Vagina (tissue), 2 donors: ENCODE measurements at regions not wholly inside any gene's neighbourhood (a gene's known extent, or its start where the extent isn't known, plus 50 kb on each side); places are given as distances from the start of the nearest gene placed in this dataset.
"Not testable (repeated sequence)": the region's sequence is repeated elsewhere in the genome, so short reads cannot be mapped to it uniquely, and the experiment has no call there.

Experiments
- CTCF ChIP-seq, 3 experiments: fragments of 450-650 bp in 2 of 3; fragments of 200-600 bp in 1 of 3; sonication (generic) in 1 of 3; IDR thresholded peaks; one replicate each; pipeline ENCODE4 v1.5.1; 2017 to 2019; ENCODE audit warnings: antibody characterized with exemption in 3 of 3, mild to moderate bottlenecking in 2 of 3, moderate library complexity in 2 of 3
- POLR2A ChIP-seq, 2 donors: fragments of 450-650 bp; IDR thresholded peaks; one replicate each; pipeline ENCODE4 v1.6.1; 2017; ENCODE audit warnings: antibody characterized with exemption in 2 of 2, mild to moderate bottlenecking in 2 of 2, moderate library complexity in 2 of 2
- POLR2AphosphoS5 ChIP-seq, 2 donors: sonication (generic); formaldehyde crosslinking; IDR thresholded peaks; one replicate each; pipeline ENCODE4 v1.9.0; 2017; ENCODE audit warnings: antibody characterized with exemption in 2 of 2, mild to moderate bottlenecking in 2 of 2, low read depth in 1 of 2; ENCODE audit not compliant: insufficient read depth in 1 of 2

GRCh38 chr4:118428881-118429280, 76.1 kb upstream of the PRSS12 start:
- TF ChIP-seq CTCF (IDR thresholded peaks at IDR 0.05); POLR2A (IDR thresholded peaks at IDR 0.05); POLR2AphosphoS5 (IDR thresholded peaks at IDR 0.05; ENCODE audit: insufficient read depth in 1 of 2, low read depth in 1 of 2): not testable (repeated sequence)
